ENCODE measurements at regions not wholly inside any gene's neighbourhood (a gene's known extent, or its start where the extent isn't known, plus 50 kb on each side); places are given as distances from the start of the nearest gene placed in this dataset.

DNA sequence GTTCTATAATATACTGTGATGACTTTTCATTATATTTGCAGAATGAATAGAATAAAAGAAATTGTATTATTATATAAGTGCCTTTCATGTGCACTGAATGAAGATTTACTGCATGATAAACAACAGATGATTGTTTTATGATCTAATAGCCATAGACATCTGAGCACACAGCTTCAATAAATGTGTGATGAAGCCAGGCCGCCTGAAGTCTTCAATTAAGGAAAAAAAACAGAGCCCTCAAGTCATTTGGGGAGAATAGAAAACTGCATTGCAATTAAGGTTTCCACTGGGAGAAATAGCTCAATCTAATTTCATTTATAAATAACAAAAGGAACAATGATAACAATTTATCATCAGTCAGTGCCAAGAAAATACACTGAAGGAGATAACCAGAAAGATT is 955.2 kb downstream of the FSTL5 start:
- Histone ChIP-seq H3K27me3 (ENCODE audit: insufficient read depth, poor library complexity, severe bottlenecking) (no peaks in the 10 kb centered on the region), H3K4me3 (ENCODE audit: severe bottlenecking) (no peak overlapping the region), H3K27ac (ENCODE audit: poor library complexity, severe bottlenecking) (no peak overlapping the region), H3K9me3 (ENCODE audit: severe bottlenecking) (no peaks in the 10 kb centered on the region), H3K4me1 (ENCODE audit: insufficient read depth, poor library complexity, severe bottlenecking) (no peaks in the 10 kb centered on the region), H3K36me3 (ENCODE audit: low read depth) (no peaks in the 10 kb centered on the region)
- no peak for ATAC-seq (ENCODE audit: low read depth)
- DNase-seq (ENCODE audit: low spot score) = no peak
- TF ChIP-seq, protein P1, sequence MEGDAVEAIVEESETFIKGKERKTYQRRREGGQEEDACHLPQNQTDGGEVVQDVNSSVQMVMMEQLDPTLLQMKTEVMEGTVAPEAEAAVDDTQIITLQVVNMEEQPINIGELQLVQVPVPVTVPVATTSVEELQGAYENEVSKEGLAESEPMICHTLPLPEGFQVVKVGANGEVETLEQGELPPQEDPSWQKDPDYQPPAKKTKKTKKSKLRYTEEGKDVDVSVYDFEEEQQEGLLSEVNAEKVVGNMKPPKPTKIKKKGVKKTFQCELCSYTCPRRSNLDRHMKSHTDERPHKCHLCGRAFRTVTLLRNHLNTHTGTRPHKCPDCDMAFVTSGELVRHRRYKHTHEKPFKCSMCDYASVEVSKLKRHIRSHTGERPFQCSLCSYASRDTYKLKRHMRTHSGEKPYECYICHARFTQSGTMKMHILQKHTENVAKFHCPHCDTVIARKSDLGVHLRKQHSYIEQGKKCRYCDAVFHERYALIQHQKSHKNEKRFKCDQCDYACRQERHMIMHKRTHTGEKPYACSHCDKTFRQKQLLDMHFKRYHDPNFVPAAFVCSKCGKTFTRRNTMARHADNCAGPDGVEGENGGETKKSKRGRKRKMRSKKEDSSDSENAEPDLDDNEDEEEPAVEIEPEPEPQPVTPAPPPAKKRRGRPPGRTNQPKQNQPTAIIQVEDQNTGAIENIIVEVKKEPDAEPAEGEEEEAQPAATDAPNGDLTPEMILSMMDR (IDR thresholded peaks at IDR 0.05; ENCODE audit: poor library complexity, severe bottlenecking) = no peak

DNA sequence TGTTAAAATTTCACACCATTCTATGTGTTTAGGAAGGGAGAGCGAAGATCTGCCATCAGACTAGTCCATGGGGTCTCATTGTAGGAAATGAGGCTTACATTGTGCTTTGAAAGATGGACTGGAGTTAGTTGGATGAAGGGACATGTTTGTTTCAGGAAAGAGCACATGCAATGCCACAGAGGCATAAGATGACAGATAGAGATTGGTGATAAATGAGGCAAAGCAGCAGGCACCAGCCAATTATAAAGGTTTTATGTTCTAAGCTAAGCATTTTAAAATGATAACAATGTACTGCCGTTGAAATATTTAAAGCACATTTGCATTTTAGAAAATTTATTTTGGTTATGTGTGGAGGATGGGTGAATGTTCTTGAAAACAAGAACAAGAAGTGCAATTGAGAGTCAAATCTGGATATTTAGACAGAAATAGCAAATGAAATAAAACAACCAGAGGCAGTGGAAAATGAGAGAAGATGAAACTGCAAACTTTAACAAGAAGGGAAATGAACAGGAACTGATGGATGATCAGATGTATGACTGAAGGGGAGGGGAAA is 957.2 kb downstream of the FSTL5 start:
- Histone ChIP-seq H3K4me3 (ENCODE audit: severe bottlenecking) (no peak overlapping the region), H3K27me3 (ENCODE audit: insufficient read depth, poor library complexity, severe bottlenecking) (no peaks in the 10 kb centered on the region), H3K4me1 (ENCODE audit: insufficient read depth, poor library complexity, severe bottlenecking) (no peaks in the 10 kb centered on the region), H3K9me3 (ENCODE audit: severe bottlenecking) (no peaks in the 10 kb centered on the region), H3K27ac (ENCODE audit: poor library complexity, severe bottlenecking) (no peak overlapping the region), H3K36me3 (ENCODE audit: low read depth) (no peaks in the 10 kb centered on the region)
- DNase-seq (ENCODE audit: low spot score) (no peak), ATAC-seq (ENCODE audit: low read depth) (no peak)
- TF ChIP-seq, protein P1 (IDR thresholded peaks at IDR 0.05; ENCODE audit: poor library complexity, severe bottlenecking) = no peak

DNA sequence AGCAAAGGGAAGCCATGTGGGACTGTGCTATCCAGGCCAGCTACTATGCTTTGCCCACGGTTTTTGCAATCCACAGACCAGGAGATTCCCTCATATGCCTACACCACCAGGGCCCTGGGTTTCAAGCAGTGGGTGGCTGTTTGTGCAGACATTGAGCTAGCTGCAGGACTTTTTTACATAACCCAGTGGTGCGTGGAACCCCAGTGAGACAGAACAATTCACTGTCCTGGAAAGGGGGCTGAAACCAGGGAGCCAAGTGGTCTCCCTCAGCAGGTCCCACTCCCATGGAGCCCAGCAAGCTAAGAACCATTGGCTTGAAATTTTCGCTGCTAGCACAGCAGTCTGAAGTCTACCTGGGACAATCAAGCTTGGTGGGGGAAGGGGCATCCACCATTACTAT is 959.9 kb downstream of the FSTL5 start:
- Histone ChIP-seq H3K4me3 (ENCODE audit: severe bottlenecking) (no peak overlapping the region), H3K9me3 (ENCODE audit: severe bottlenecking) (no peaks in the 10 kb centered on the region), H3K4me1 (ENCODE audit: insufficient read depth, poor library complexity, severe bottlenecking) (no peaks in the 10 kb centered on the region), H3K36me3 (ENCODE audit: low read depth) (no peaks in the 10 kb centered on the region), H3K27ac (ENCODE audit: poor library complexity, severe bottlenecking) (no peak overlapping the region), H3K27me3 (ENCODE audit: insufficient read depth, poor library complexity, severe bottlenecking) (no peaks in the 10 kb centered on the region)
- TF ChIP-seq, protein P1 (IDR thresholded peaks at IDR 0.05; ENCODE audit: poor library complexity, severe bottlenecking) = no peak
- ATAC-seq (ENCODE audit: low read depth) (no peak), DNase-seq (ENCODE audit: low spot score) (no peak)

DNA sequence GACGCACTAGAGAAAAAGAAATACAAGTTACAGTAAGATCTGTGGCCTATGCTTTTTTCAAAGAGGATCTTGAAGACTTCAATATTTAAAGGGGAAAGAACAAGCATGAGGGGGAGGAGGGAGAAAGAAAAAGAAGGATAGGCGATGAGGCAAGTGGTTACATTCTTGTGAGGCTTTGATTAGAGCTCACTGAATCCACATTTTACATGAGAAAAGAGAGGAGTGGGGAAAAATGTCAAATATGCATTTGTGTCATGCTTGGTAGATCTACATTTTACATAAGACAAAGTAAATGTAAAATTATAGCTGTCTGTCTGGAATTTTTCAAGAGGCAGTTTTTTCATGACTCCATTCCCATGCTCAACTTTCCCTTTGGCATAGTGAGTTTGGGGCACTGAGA is 965.9 kb downstream of the FSTL5 start:
- H3K4me3 ChIP-seq (ENCODE audit: severe bottlenecking) = no peak overlapping the region
- ATAC-seq (ENCODE audit: low read depth) = no peak
- no peaks in the 10 kb centered on the region for H3K36me3 ChIP-seq (ENCODE audit: low read depth)
- H3K27ac ChIP-seq (ENCODE audit: poor library complexity, severe bottlenecking) = no peak overlapping the region
- H3K4me1 ChIP-seq (ENCODE audit: insufficient read depth, poor library complexity, severe bottlenecking) = no peaks in the 10 kb centered on the region
- no peaks in the 10 kb centered on the region for H3K9me3 ChIP-seq (ENCODE audit: severe bottlenecking)
- H3K27me3 ChIP-seq (ENCODE audit: insufficient read depth, poor library complexity, severe bottlenecking) = no peaks in the 10 kb centered on the region
- TF ChIP-seq, protein P1 (IDR thresholded peaks at IDR 0.05; ENCODE audit: poor library complexity, severe bottlenecking) = no peak
- no peak for DNase-seq (ENCODE audit: low spot score)

DNA sequence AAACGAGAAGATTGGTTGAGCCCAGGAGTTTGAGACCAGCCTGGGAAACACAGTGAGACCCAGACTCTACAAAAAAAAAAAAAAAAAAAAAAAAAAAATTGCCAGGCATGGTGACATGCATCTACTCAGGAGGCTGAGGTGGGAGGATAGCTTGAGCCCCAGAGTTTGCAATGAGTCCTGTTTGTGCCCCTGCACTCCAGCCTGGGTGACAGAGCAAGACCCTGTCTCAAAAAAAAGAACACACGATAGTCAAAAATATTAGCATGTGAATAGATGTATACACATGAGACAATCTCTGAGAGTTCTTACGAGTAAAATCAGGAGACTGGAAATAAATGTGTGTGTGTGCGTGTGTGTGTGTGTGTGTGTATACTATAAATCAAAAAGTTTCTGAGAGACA is 966.3 kb downstream of the FSTL5 start:
- Histone ChIP-seq H3K36me3 (ENCODE audit: low read depth) (no peaks in the 10 kb centered on the region), H3K27ac (ENCODE audit: poor library complexity, severe bottlenecking) (no peak overlapping the region), H3K4me1 (ENCODE audit: insufficient read depth, poor library complexity, severe bottlenecking) (no peaks in the 10 kb centered on the region), H3K27me3 (ENCODE audit: insufficient read depth, poor library complexity, severe bottlenecking) (no peaks in the 10 kb centered on the region), H3K9me3 (ENCODE audit: severe bottlenecking) (no peaks in the 10 kb centered on the region), H3K4me3 (ENCODE audit: severe bottlenecking) (no peak overlapping the region)
- TF ChIP-seq, protein P1 (IDR thresholded peaks at IDR 0.05; ENCODE audit: poor library complexity, severe bottlenecking) = no peak
- ATAC-seq (ENCODE audit: low read depth) = no peak
- DNase-seq (ENCODE audit: low spot score) = no peak

All from RWPE2 (cell line).